ENCODE measurements at regions not wholly inside any gene's neighbourhood (a gene's known extent, or its start where the extent isn't known, plus 50 kb on each side); places are given as distances from the start of the nearest gene placed in this dataset.

DNA sequence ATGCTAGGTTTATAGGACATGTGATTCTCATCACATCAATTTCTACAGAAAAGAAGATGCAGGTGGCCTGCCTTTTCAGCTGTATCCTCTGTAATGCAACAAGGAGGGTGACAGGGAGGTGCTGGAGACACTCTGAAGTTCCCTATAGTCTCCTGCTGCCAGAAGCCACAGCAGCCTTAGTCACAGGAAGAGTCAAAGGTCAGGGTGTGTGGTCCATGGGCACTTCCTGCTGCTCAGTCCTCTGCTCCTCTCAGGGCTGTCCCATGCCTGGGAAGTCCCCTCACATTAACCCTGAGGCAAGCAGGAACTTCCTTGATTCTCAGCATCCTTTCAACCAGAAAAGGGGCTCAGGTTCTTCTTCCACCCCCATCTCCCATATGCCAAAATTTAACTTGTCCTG lies 144.8 kb upstream of the FOXA2 start:
- TF ChIP-seq ZFX (IDR thresholded peaks at IDR 0.05; ENCODE audit: borderline replicate concordance), result no peak
- TF ChIP-seq, protein P1, sequence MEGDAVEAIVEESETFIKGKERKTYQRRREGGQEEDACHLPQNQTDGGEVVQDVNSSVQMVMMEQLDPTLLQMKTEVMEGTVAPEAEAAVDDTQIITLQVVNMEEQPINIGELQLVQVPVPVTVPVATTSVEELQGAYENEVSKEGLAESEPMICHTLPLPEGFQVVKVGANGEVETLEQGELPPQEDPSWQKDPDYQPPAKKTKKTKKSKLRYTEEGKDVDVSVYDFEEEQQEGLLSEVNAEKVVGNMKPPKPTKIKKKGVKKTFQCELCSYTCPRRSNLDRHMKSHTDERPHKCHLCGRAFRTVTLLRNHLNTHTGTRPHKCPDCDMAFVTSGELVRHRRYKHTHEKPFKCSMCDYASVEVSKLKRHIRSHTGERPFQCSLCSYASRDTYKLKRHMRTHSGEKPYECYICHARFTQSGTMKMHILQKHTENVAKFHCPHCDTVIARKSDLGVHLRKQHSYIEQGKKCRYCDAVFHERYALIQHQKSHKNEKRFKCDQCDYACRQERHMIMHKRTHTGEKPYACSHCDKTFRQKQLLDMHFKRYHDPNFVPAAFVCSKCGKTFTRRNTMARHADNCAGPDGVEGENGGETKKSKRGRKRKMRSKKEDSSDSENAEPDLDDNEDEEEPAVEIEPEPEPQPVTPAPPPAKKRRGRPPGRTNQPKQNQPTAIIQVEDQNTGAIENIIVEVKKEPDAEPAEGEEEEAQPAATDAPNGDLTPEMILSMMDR (IDR thresholded peaks at IDR 0.05), result no peak
